Nephron (organoid): ENCODE measurements at regions not wholly inside any gene's neighbourhood (a gene's known extent, or its start where the extent isn't known, plus 50 kb on each side); places are given as distances from the start of the nearest gene placed in this dataset.

ENCODE experiments used
- H3K27ac Mint-ChIP-seq, 3 experiments: 2 replicates each; pipeline ENCODE4 v1.8.0; 2020; ENCODE audit warnings: mixed read lengths in 3 of 3, mild to moderate bottlenecking in 2 of 3, moderate library complexity in 1 of 3
- H3K27me3 Mint-ChIP-seq: 2 replicates; pipeline ENCODE4 v1.8.0; 2021; ENCODE audit warnings: low read depth, mild to moderate bottlenecking, moderate library complexity, mixed read lengths
- H3K36me3 Mint-ChIP-seq: 2 replicates; pipeline ENCODE4 v1.8.0; 2020; ENCODE audit warnings: low read depth, mixed read lengths
- H3K4me1 Mint-ChIP-seq: 2 replicates; pipeline ENCODE4 v1.8.0; 2020; ENCODE audit warnings: mixed read lengths
- H3K4me3 Mint-ChIP-seq, 3 experiments: 2 replicates each; pipeline ENCODE4 v1.8.0; 2020; ENCODE audit warnings: mild to moderate bottlenecking in 3 of 3, mixed read lengths in 3 of 3, moderate library complexity in 2 of 3
- H3K9me3 Mint-ChIP-seq: 2 replicates; pipeline ENCODE4 v1.8.0; 2020; ENCODE audit warnings: mixed read lengths
- CTCF ChIP-seq, 3 experiments: fragments of 200-600 bp; sonication (generic); IDR thresholded peaks; one replicate each; pipeline ENCODE4 v1.5.0; 2021; ENCODE audit warnings: antibody characterized with exemption in 3 of 3; ENCODE audit not compliant: unreplicated experiment in 3 of 3

GRCh38 chr2:6326958-6327357 is 538.7 kb downstream of the CMPK2 start:
- no peak overlapping the region for H3K4me3 Mint-ChIP-seq
- H3K27me3 Mint-ChIP-seq, result no peaks in the 10 kb centered on the region
- no peak overlapping the region for H3K27ac Mint-ChIP-seq
- no peaks in the 10 kb centered on the region for H3K4me1 Mint-ChIP-seq
- peaks cover 52% of the 10 kb centered on the region for H3K9me3 Mint-ChIP-seq
- no peak for TF ChIP-seq CTCF (IDR thresholded peaks at IDR 0.05; ENCODE audit: unreplicated experiment in 3 of 3)
- no peaks in the 10 kb centered on the region for H3K36me3 Mint-ChIP-seq

- Mint-ChIP-seq H3K4me1 (peaks cover 9% of the 10 kb centered on the region), H3K36me3 (no peaks in the 10 kb centered on the region), H3K9me3 (peaks cover 3% of the 10 kb centered on the region), H3K27me3 (peaks cover 6% of the 10 kb centered on the region), H3K4me3 (no peak overlapping the region), H3K27ac (peak overlapping the region in 1 of 3 experiments; percentile 25)
- no peak for TF ChIP-seq CTCF (IDR thresholded peaks at IDR 0.05; ENCODE audit: unreplicated experiment in 3 of 3)
These were observed 528.8 kb downstream of the CMPK2 start for GRCh38 chr2:6336752-6337471.

- Mint-ChIP-seq H3K27me3 (peaks cover 6% of the 10 kb centered on the region), H3K27ac (peak overlapping the region in 1 of 3 experiments; percentile 25), H3K36me3 (no peaks in the 10 kb centered on the region), H3K9me3 (no peaks in the 10 kb centered on the region), H3K4me3 (no peak overlapping the region), H3K4me1 (peaks cover 9% of the 10 kb centered on the region)
- no peak for TF ChIP-seq CTCF (IDR thresholded peaks at IDR 0.05; ENCODE audit: unreplicated experiment in 3 of 3)
These were observed 528.3 kb downstream of the CMPK2 start for GRCh38 chr2:6337472-6337820.

GRCh38 chr2:6341588-6342129 is 524.0 kb downstream of the CMPK2 start:
- H3K27me3 Mint-ChIP-seq, result peaks cover 4% of the 10 kb centered on the region
- H3K9me3 Mint-ChIP-seq, result no peaks in the 10 kb centered on the region
- no peak overlapping the region for H3K27ac Mint-ChIP-seq
- H3K36me3 Mint-ChIP-seq, result no peaks in the 10 kb centered on the region
- H3K4me3 Mint-ChIP-seq, result no peak overlapping the region
- H3K4me1 Mint-ChIP-seq, result peaks cover 9% of the 10 kb centered on the region
- TF ChIP-seq CTCF (IDR thresholded peaks at IDR 0.05; ENCODE audit: unreplicated experiment in 3 of 3), result no peak

- H3K27me3 Mint-ChIP-seq, result peaks cover 4% of the 10 kb centered on the region
- H3K9me3 Mint-ChIP-seq, result no peaks in the 10 kb centered on the region
- peaks cover 7% of the 10 kb centered on the region for H3K4me1 Mint-ChIP-seq
- no peak for TF ChIP-seq CTCF (IDR thresholded peaks at IDR 0.05; ENCODE audit: unreplicated experiment in 3 of 3)
- no peak overlapping the region for H3K4me3 Mint-ChIP-seq
- H3K27ac Mint-ChIP-seq, result no peak overlapping the region
- no peaks in the 10 kb centered on the region for H3K36me3 Mint-ChIP-seq
These were observed 523.3 kb downstream of the CMPK2 start for GRCh38 chr2:6342273-6342920.
